HG03175 (cell line): ENCODE measurements at regions not wholly inside any gene's neighbourhood (a gene's known extent, or its start where the extent isn't known, plus 50 kb on each side); places are given as distances from the start of the nearest gene placed in this dataset.
"Not testable (repeated sequence)": the region's sequence is repeated elsewhere in the genome, so short reads cannot be mapped to it uniquely, and the experiment has no call there.

ENCODE experiments used
- ATAC-seq: cut with Tn5 transposase; IDR thresholded peaks from one replicate; pipeline ENCODE4 v1.9.1; 2021; ENCODE audit warnings: mild to moderate bottlenecking, moderate library complexity; ENCODE audit not compliant: unreplicated experiment

- no peak for ATAC-seq
These were observed 121.5 kb upstream of the PDE1A start for GRCh38 chr2:182548031-182548950.

- no peak for ATAC-seq
These were observed 123.4 kb upstream of the PDE1A start for GRCh38 chr2:182550234-182550633.

GRCh38 chr2:182552232-182552631 is 125.4 kb upstream of the PDE1A start:
- ATAC-seq = not testable (repeated sequence)

DNA sequence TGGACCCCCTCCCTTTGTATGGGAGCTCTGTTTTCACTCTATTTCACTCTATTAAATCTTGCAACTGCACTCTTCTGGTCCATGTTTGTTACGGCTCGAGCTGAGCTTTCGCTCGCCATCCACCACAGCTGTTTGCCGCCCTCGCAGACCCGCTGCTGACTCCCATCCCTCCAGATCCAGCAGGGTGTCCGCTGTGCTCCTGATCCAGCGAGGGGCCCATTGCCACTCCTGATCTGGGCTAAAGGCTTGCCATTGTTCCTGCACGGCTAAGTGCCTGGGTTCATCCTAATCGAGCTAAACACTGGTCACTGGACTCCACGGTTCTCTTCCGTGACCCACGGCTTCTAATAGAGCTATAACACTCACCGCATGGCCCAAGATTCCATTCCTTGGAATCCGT is 125.9 kb upstream of the PDE1A start:
- ATAC-seq = not testable (repeated sequence)

- ATAC-seq = peak; percentile 100
These were observed 126.6 kb upstream of the PDE1A start for GRCh38 chr2:182553483-182553882.

GRCh38 chr2:182554950-182555349 is 128.1 kb upstream of the PDE1A start:
- no peak for ATAC-seq

GRCh38 chr2:182558564-182558963 is 131.7 kb upstream of the PDE1A start:
- ATAC-seq = no peak

DNA sequence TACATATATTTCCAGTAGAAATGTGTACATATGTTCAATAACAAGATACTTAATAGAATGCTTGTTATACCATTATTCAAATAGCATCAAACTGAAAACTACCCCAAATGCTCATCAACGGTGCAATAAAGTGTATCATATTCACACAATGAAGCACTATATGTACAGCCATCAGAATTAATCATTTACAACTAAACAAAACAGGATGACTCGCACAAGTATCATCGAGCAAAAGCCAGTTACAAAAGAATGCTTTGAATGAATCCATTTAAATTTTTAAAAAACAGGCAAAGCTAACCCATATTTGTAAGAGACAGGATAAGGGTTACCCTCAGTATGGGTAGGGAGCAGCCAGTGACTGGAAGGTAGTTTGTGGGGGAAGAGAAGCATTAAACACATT is 132.8 kb upstream of the PDE1A start:
- ATAC-seq = no peak

GRCh38 chr2:182565911-182566567 is 139.2 kb upstream of the PDE1A start:
- ATAC-seq = no peak

DNA sequence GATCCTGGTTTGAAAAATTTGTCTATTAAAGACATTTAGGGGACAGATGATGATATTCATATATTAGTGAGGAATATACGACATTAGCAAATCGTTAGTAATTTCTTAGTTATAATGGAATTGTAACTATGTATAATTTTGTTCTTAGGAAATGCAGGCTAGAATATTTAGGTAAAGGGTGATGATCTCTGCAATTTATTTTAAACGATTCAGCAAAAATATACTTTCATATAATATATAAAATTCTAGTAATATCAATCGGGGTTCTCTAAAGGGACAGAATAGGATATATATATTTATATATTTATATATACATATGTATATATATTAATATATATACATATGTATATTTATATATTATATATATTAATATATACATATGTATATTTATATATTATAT is 142.5 kb upstream of the DNAJC10 start:
- ATAC-seq = no peak

GRCh38 chr2:182577816-182578215 is 138.2 kb upstream of the DNAJC10 start:
- ATAC-seq = no peak

DNA sequence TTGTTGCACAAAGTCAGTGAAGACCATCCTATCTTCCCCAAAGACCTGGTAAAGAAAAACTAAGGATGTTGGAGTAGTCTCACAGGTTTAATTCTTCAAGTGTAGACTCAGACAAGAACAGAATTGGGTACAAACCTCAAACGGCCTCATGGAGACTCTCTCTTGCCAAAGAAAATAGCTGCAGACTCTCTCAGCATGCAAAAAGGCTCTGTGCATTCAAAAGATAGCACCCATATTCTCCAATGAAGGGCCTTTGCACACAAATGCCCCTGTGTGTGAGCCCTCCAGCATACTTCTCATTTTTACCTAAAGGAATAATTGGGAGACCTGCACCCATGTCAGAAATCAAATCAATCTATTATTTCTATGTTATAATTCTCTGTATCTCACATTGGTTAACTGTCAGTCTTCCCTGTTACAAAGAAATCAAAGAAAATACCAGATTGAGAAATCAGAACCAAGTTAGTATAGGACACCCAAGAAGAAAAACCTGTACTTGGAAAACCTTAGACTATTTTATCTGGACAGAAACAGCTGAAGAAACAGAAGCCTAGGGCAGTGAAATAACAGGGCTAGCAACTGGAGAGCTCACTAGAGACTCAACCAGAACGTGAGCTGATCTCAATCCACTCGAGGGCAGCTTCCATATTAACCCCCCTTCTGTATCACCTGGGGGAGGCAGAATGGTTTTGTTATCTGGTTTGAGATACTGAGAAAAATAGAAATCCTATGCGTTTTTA is 134.7 kb upstream of the DNAJC10 start:
- no peak for ATAC-seq

DNA sequence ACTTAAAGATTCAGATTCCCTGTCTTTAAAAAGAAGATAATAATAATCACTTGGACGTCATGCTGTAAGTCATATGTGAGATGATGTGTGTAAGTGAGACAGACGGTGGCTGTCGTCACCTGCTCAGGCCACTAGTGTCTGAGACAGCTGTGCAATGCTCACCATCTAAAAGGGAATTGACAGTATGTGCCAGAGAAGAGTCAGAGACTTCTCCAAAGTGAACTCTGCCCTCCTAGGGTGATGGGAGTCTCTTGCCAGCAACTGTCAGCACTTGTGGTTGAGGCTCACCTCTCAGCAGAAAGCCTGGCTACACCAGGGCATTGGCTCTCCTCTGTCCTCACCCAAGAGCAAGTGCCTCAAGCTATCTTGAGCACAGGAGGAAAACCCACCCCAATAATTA is 131.6 kb upstream of the DNAJC10 start:
- ATAC-seq = no peak

GRCh38 chr2:182585001-182585400 is 131.1 kb upstream of the DNAJC10 start:
- ATAC-seq = no peak

GRCh38 chr2:182585430-182585829 is 130.6 kb upstream of the DNAJC10 start:
- ATAC-seq = no peak

- ATAC-seq = peak; percentile 82
These were observed 129.6 kb upstream of the DNAJC10 start for GRCh38 chr2:182586426-182586825.

- no peak for ATAC-seq
These were observed 128.2 kb upstream of the DNAJC10 start for GRCh38 chr2:182587831-182588230.

DNA sequence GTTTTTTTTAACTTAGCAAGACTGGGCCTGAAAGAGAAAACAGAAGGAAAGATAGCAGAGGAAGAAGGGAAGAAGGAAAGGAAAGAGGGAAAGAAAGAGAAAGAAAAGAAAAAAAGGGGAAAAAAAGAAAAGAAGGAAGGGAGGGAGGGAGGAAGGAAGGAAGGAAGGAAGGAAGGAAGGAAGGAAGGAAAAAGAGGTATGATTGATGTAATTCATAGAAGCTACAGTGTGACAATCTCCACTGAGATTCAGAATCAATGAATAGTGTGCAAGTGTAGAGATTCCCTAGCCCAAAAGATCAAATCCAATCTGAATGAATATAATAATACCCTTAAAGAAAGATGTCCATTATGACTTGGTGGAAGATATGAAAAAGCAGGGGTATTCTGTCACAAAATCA is 126.9 kb upstream of the DNAJC10 start:
- ATAC-seq = no peak

- no peak for ATAC-seq
These were observed 124.3 kb upstream of the DNAJC10 start for GRCh38 chr2:182591774-182592173.

GRCh38 chr2:182592691-182593393 is 123.2 kb upstream of the DNAJC10 start:
- ATAC-seq = no peak

DNA sequence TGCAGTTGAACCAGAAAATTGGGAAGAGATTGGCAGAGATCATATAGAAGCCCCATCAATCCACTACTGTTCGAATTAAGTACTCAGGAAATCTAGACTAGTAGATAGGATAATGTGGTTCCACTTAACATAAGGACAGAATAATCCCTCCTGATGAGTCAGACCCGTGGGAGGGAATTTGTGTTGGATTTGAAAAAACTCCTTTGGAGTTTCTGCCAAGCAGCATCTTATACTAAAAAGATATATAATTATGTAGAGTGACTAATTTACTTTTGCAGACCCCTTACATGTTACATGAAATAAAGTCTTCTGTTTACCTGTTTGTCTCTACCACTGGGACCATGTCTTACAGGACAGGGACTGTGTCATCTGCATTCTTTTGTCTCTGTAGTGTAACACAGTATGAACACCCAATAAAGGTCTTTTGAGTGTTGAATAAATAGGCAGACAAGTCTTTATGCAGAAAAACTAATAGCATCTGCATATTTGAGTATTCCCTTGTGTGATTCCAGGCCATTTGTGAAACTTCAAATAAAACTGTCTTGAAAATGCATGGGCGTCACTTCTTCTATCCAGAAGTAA is 122.6 kb upstream of the DNAJC10 start:
- no peak for ATAC-seq
